ENCODE measurements at regions not wholly inside any gene's neighbourhood (a gene's known extent, or its start where the extent isn't known, plus 50 kb on each side); places are given as distances from the start of the nearest gene placed in this dataset.

DNA sequence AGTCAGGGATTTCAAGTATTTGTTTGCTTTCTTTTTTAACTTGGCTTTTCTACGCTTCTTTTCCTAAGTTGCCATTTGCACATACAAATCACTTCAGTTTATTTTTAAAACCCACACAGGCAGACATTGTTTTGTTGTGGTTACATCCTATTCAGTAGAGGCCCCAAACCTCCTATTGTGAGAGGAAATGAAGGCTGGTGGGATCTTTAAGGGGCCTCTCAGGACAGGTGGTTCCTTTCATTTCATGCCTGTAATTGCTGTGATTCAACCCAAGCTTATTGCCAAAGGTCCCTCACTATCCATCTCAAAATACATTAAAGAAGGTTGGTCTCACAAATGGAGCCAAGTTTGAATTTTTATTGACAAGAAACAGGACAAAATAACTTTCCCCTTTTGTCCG lies 257.1 kb downstream of the ADAMTS20 start:
- Mint-ChIP-seq H3K27ac (no peak overlapping the region), H3K4me3 (no peak overlapping the region), H3K36me3 (no peaks in the 10 kb centered on the region), H3K9me3 (peaks cover 9% of the 10 kb centered on the region), H3K27me3 (no peaks in the 10 kb centered on the region), H3K4me1 (ENCODE audit: low read depth in 2 of 2) (no peaks in the 10 kb centered on the region)
- no peak for ATAC-seq
- no peak for DNase-seq (ENCODE audit: low spot score)

DNA sequence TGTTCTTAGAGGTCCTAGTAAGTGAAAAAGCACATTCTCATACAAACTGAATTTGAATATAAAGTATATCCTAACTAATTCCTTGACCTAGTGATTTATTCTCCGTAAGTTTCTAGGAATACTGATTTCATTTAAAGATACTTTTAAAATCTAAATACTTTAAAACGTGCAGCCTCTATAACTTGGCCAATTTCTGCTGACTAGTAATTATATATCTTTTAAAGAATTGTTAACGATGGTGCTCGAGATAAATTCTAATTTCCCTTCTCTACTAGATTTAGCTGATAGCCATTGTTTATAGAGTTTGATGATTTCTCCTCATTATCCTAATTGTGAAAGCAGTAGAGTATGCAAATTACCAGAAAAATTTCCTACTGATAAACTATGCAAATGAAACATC lies 257.9 kb downstream of the ADAMTS20 start:
- ATAC-seq (no peak), DNase-seq (ENCODE audit: low spot score) (no peak)
- no peaks in the 10 kb centered on the region for H3K36me3 Mint-ChIP-seq
- no peak overlapping the region for H3K27ac Mint-ChIP-seq
- no peaks in the 10 kb centered on the region for H3K27me3 Mint-ChIP-seq
- H3K4me3 Mint-ChIP-seq, result no peak overlapping the region
- H3K4me1 Mint-ChIP-seq (ENCODE audit: low read depth in 2 of 2), result no peaks in the 10 kb centered on the region
- H3K9me3 Mint-ChIP-seq, result peaks cover 9% of the 10 kb centered on the region

DNA sequence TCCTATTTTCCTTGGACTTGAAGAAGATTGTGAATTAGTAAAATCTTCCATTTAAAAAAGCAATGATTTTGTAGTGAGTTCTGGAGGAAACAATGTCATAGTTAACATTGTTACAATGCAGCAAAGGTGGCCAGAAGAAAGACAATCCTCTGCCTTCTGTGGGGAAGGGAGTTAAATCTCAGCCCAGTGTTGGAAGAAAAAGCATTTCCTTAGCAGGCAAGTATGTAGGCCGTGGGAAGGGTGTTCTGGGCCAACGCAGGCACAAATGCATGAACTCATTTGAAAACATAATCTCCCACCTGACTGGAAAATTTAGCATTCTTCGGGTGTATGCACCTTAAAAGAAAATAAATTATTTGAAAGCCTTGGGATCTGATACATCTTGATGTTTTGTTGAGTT lies 258.6 kb downstream of the ADAMTS20 start:
- no peaks in the 10 kb centered on the region for H3K27me3 Mint-ChIP-seq

DNA sequence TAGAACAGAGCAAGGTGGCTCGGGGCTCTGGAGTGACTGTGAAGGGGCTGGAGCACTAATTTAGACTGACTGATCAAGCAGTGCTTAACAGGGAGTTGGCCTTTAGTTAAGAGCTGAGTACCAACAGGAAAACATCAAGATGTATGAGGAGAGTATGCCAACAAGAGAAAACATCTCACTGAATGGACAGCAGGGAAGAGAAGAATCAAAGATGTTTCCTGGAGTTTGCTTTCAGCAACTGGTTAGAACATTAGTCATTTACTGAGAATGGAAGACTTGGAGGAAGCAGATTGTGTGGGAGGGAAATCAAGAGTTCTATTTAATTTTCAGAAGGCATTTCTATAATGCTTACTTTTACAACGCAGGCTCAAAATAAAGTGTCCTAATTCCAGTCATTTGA lies 259.3 kb downstream of the ADAMTS20 start:
- Mint-ChIP-seq H3K9me3 (peaks cover 9% of the 10 kb centered on the region), H3K4me1 (ENCODE audit: low read depth in 2 of 2) (no peaks in the 10 kb centered on the region), H3K4me3 (no peak overlapping the region), H3K27me3 (no peaks in the 10 kb centered on the region), H3K27ac (no peak overlapping the region), H3K36me3 (no peaks in the 10 kb centered on the region)
- no peak for DNase-seq (ENCODE audit: low spot score)
- ATAC-seq, result no peak

More for the DNA sequence above, 258.6 kb downstream of the ADAMTS20 start:
- H3K4me1 Mint-ChIP-seq (ENCODE audit: low read depth in 2 of 2), result no peaks in the 10 kb centered on the region
- no peak overlapping the region for H3K27ac Mint-ChIP-seq
- peaks cover 9% of the 10 kb centered on the region for H3K9me3 Mint-ChIP-seq
- ATAC-seq (no peak), DNase-seq (ENCODE audit: low spot score) (no peak)
- H3K4me3 Mint-ChIP-seq, result no peak overlapping the region
- H3K36me3 Mint-ChIP-seq, result no peaks in the 10 kb centered on the region

DNA sequence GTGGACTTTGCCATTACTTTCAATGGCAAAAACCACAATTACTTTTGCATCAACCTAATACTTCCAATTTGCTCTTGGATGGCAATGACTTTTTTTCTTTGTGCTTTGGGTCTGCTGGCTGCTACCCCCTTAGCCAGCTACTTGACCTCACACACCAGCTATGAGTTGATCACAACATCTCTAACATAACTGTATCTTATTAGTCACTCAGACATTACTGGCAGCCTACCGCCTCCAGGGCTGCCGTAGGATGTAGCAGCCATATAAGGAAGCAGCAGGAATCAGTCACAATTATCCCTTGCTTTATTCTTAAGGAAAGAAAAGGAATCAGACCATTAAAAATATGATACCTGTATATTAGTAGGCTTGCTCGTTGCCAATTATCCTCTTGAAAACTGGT lies 260.5 kb downstream of the ADAMTS20 start:
- no peaks in the 10 kb centered on the region for H3K36me3 Mint-ChIP-seq
- no peak overlapping the region for H3K27ac Mint-ChIP-seq
- DNase-seq (ENCODE audit: low spot score), result no peak
- no peak for ATAC-seq
- no peaks in the 10 kb centered on the region for H3K27me3 Mint-ChIP-seq
- H3K4me1 Mint-ChIP-seq (ENCODE audit: low read depth in 2 of 2), result no peaks in the 10 kb centered on the region
- H3K4me3 Mint-ChIP-seq, result no peak overlapping the region
- H3K9me3 Mint-ChIP-seq, result peaks cover 8% of the 10 kb centered on the region

DNA sequence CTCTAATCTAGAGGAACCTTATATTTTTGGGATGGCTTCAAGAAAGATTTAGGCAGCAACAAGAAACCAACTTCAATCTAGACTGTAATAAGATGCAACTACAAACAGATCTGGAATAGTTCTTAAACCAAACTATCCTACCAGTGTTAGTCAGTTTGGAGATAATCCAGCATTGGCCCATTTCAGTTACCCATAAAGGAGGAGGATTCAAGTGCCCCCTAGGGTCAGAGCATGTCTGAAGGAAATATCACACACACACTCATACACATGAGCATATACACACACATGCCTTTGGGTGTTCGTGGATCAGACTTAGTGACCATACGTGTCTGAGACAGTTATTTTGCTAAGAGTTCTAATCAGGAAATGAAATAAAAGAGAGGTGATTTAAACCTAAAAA lies 261.2 kb downstream of the ADAMTS20 start:
- no peak for ATAC-seq
- no peaks in the 10 kb centered on the region for H3K4me1 Mint-ChIP-seq (ENCODE audit: low read depth in 2 of 2)
- no peak overlapping the region for H3K4me3 Mint-ChIP-seq
- H3K27me3 Mint-ChIP-seq, result no peaks in the 10 kb centered on the region
- H3K9me3 Mint-ChIP-seq, result peaks cover 8% of the 10 kb centered on the region
- no peak for DNase-seq (ENCODE audit: low spot score)
- no peaks in the 10 kb centered on the region for H3K36me3 Mint-ChIP-seq
- H3K27ac Mint-ChIP-seq, result no peak overlapping the region

DNA sequence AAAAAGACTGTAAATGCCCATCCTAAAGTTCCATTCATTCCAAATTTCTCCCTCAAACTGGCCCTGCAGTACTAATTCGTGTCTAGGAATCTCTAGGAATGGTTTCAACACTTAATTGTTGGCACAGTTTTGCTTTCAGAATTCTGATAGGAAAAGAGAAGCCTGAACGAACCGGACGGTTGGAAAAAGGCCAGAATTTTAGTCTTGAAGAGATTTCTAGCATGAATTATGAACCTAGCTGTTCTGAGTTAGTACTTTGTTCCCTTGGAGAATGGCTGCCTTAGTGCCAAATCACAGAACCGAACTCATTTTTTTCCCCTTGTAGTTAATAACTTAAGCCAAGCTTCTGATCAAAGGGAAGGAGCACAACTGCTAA lies 262.6 kb downstream of the ADAMTS20 start:
- H3K27me3 Mint-ChIP-seq, result no peaks in the 10 kb centered on the region
- peaks cover 10% of the 10 kb centered on the region for H3K9me3 Mint-ChIP-seq
- no peak for ATAC-seq
- no peak for DNase-seq (ENCODE audit: low spot score)
- H3K4me1 Mint-ChIP-seq (ENCODE audit: low read depth in 2 of 2), result no peaks in the 10 kb centered on the region
- H3K4me3 Mint-ChIP-seq, result no peak overlapping the region
- H3K27ac Mint-ChIP-seq, result no peak overlapping the region
- no peaks in the 10 kb centered on the region for H3K36me3 Mint-ChIP-seq

DNA sequence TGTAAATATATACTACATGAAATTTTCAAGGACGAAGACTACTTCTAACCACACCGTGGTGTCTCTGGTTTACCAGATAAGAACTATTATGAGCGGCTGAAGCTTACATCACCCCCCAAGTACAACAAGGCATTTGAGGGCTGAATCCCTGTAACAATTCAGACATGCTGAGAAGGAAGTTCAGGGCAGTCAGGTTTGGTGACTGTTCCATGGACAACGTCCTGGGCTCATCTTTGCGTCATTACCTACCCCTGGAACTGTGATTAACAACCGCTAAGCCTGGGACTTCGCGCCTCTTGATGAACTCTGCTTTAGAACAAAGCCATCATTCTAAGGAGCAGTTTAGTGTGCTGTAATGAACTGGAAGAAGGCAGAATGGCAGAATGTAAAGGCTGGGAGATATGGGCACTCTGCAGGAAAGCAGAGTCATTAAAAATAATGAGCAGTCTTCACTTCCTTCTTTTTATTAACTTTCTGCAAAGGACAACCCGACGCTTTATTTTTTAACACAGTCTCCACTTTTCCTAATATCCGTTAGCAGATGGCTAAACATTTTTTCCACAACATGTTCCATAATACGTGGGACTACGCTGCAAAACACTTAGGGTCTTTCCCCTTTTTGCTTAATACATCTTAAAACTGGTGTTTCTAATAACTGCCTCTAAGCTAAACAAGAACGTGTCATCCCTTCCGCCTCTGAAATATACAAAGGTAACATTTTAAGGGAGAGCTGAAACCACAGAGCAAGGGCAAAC lies 263.2 kb downstream of the ADAMTS20 start:
- H3K36me3 Mint-ChIP-seq, result no peaks in the 10 kb centered on the region
- no peaks in the 10 kb centered on the region for H3K4me1 Mint-ChIP-seq (ENCODE audit: low read depth in 2 of 2)
- DNase-seq (ENCODE audit: low spot score), result no peak
- no peak overlapping the region for H3K4me3 Mint-ChIP-seq
- no peaks in the 10 kb centered on the region for H3K27me3 Mint-ChIP-seq
- H3K27ac Mint-ChIP-seq, result no peak overlapping the region
- H3K9me3 Mint-ChIP-seq, result peaks cover 10% of the 10 kb centered on the region
- ATAC-seq, result no peak

DNA sequence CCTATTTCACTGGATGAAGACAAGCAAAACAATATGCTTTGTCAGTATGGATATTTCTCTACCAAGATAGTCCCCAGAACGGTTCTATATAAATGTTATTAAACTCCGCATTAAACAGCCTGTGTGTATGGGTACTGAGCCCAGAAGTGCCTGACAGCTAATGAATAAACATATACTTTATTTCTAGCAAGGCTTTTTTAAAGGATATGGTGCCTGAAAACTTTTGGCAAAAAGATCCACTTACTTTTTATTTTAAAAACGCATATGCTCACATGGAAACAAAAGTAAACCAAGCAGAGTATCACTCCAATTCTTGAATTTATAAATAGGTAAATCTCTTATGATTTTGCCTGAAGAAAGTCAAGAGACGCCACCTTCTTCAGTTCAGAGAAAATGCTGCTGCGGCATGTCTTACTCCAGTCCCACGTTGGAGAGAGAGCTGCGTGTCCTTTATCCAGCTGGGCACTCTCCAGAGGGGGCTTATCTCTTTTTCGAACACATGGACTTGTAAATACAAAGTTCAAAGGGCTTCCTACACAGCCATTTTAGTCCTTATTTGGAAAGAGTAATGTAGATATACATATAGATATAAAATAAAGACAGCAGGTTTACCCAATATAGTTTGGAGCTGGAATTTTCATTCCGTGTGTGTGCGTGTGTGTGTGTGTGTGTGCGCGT lies 264.2 kb downstream of the ADAMTS20 start:
- no peaks in the 10 kb centered on the region for H3K36me3 Mint-ChIP-seq
- no peak overlapping the region for H3K4me3 Mint-ChIP-seq
- no peak for DNase-seq (ENCODE audit: low spot score)
- H3K27me3 Mint-ChIP-seq, result no peaks in the 10 kb centered on the region
- H3K27ac Mint-ChIP-seq, result no peak overlapping the region
- peaks cover 10% of the 10 kb centered on the region for H3K9me3 Mint-ChIP-seq
- no peak for ATAC-seq
- no peaks in the 10 kb centered on the region for H3K4me1 Mint-ChIP-seq (ENCODE audit: low read depth in 2 of 2)

DNA sequence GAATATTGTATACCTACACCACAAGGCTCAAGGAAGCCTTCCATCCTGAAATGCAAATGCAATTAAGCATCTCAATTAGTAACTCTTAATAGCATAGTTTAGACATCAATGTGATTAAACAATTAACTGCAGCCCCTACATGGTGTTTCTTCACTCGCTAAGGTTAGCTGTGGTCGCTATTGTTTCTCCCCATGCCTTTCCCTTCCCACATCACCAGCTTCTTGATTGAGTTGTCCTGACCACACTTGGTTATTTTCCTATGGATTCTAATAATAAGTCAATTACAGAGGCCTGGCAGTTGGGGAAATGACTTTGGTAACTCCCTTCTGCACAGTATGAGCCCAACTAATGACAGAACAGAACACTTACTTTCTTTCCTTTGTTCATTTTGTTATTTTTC lies 265.0 kb downstream of the ADAMTS20 start:
- no peaks in the 10 kb centered on the region for H3K27me3 Mint-ChIP-seq
- H3K27ac Mint-ChIP-seq, result no peak overlapping the region
- DNase-seq (ENCODE audit: low spot score) (no peak), ATAC-seq (no peak)
- no peaks in the 10 kb centered on the region for H3K36me3 Mint-ChIP-seq
- no peak overlapping the region for H3K4me3 Mint-ChIP-seq
- H3K9me3 Mint-ChIP-seq, result peaks cover 6% of the 10 kb centered on the region
- H3K4me1 Mint-ChIP-seq (ENCODE audit: low read depth in 2 of 2), result no peaks in the 10 kb centered on the region

DNA sequence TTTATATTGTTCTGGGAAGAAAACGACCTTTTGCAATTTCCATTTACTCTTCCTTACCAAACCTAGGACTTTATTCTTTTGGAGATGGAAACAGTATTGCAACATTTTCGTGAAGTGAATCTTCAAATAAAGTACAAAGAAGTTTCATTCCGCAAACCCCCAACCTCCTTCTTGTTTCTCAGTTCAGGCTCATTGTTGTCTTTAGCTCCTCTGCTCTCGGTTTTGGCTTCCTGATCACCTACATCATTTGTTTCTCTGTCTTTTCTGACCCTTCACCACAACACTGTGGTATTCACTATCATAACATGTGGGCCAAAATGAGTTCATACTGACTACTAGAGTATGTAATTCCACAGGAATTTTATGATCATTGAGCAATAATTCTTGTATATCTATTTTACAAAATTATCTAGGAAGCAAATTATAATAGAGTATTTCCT lies 266.8 kb downstream of the ADAMTS20 start:
- H3K4me3 Mint-ChIP-seq, result no peak overlapping the region
- no peaks in the 10 kb centered on the region for H3K27me3 Mint-ChIP-seq
- H3K36me3 Mint-ChIP-seq, result no peaks in the 10 kb centered on the region
- H3K27ac Mint-ChIP-seq, result no peak overlapping the region
- ATAC-seq (no peak), DNase-seq (ENCODE audit: low spot score) (no peak)
- H3K4me1 Mint-ChIP-seq (ENCODE audit: low read depth in 2 of 2), result no peaks in the 10 kb centered on the region
- H3K9me3 Mint-ChIP-seq, result peaks cover 9% of the 10 kb centered on the region

DNA sequence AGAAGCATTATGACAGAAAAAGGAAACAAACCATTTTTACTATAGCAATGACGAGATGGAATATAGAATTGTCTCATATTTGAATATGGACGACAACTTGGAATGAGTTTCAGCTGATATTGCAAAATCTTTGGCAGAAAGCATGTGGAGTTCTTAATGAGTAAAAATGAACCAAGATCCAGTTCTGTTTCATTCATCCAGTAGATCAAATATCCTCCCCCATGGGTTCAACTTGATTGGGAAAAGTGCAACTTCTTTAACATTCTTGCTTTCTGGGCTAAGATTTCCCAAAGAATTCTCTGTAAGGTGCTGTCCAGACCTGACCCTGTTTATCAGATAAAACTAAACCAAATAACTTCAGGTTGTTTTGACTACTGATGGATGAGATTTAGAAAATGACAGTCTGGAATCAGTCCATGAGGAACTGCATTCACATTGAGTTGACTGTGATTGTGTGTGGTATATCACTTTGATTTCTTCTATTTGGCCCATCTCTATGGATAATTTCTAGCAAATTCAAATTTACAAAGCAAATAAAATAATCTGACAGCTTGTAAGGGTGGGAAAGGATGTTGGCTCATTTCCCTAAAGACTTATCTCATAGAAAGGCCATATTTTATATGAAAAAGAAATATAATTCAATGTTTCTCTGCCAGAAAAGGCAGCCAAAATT lies 267.4 kb downstream of the ADAMTS20 start:
- DNase-seq (ENCODE audit: low spot score) (no peak), ATAC-seq (no peak)
- Mint-ChIP-seq H3K27ac (no peak overlapping the region), H3K36me3 (no peaks in the 10 kb centered on the region), H3K4me1 (ENCODE audit: low read depth in 2 of 2) (no peaks in the 10 kb centered on the region), H3K4me3 (no peak overlapping the region), H3K27me3 (no peaks in the 10 kb centered on the region), H3K9me3 (peaks cover 9% of the 10 kb centered on the region)

DNA sequence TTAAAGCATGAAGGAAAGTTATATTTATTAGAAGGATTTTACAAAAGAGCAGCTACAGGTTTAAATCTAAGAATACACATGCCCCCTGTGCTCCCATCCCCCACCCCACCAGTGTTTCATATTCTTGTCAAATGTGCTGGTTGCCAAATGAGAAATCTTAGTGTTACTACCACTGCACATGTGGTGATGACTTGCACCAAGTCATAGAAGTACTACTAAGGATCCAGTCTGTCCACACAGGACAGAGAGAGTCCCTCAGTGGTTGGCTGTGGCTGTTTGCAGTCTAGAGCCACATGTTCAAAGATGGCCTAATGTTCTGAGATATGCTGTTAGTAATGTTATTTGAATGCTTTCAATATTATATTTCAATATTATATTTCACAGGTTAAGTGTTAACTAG lies 268.8 kb downstream of the ADAMTS20 start:
- Mint-ChIP-seq H3K36me3 (no peaks in the 10 kb centered on the region), H3K27me3 (no peaks in the 10 kb centered on the region), H3K27ac (no peak overlapping the region), H3K4me3 (no peak overlapping the region), H3K4me1 (ENCODE audit: low read depth in 2 of 2) (no peaks in the 10 kb centered on the region), H3K9me3 (peaks cover 10% of the 10 kb centered on the region)
- DNase-seq (ENCODE audit: low spot score) (no peak), ATAC-seq (no peak)

DNA sequence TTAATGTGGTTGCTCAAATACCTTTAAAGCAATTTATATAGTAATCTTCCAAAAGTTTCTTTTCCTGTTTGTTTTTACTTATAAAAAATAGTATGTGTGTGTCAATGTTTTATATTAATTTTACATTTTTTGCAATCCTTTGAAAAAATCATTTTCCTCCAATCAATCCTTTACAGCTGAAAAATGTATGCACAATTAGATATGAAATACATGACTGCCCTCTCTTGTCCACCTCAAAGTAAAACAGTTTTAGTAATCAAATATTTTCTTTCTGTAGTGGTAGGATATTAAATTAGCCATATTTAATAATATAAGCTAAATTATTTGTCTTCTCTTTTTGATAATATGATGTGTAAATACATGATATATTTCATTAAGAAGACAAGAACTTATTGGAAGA lies 269.9 kb downstream of the ADAMTS20 start:
- H3K4me3 Mint-ChIP-seq, result no peak overlapping the region
- ATAC-seq, result no peak
- H3K9me3 Mint-ChIP-seq, result peaks cover 9% of the 10 kb centered on the region
- no peaks in the 10 kb centered on the region for H3K4me1 Mint-ChIP-seq (ENCODE audit: low read depth in 2 of 2)
- H3K27me3 Mint-ChIP-seq, result no peaks in the 10 kb centered on the region
- no peak for DNase-seq (ENCODE audit: low spot score)
- H3K27ac Mint-ChIP-seq, result no peak overlapping the region
- no peaks in the 10 kb centered on the region for H3K36me3 Mint-ChIP-seq

Measured in natural killer cell treated with Interleukin-12 subunit alpha and Interleukin-12 subunit beta and Interleukin-15 and Interleukin-18, amount 100 ng/mL, for 72 hours (primary cell).